Astrocyte (in vitro differentiated cells and primary cell): ENCODE measurements at regions not wholly inside any gene's neighbourhood (a gene's known extent, or its start where the extent isn't known, plus 50 kb on each side); places are given as distances from the start of the nearest gene placed in this dataset.
A peak's percentile ranks its signal among the peaks of the same experiment; 100 is the strongest.

Experiments used
- DNase-seq: peaks from one replicate; pipeline ENCODE4 v3.0.0-alpha.2; 2010; ENCODE audit warnings: low read depth
- FAIRE-seq: peaks from 2 replicates; lab custom pipeline; 2011; peaks lifted over from hg19 to GRCh38; lab: Jason Lieb, UNC
- H2AFZ ChIP-seq: 2 replicates; pipeline ENCODE4 v1.6.0; 2012; ENCODE audit warnings: low read depth, low read length, inconsistent platforms
- H3K27ac ChIP-seq: 2 replicates; pipeline ENCODE4 v1.5.1; 2011; ENCODE audit warnings: low read depth, low read length, inconsistent platforms
- H3K27me3 ChIP-seq: 2 replicates; pipeline ENCODE4 v1.6.0; 2011; ENCODE audit warnings: low read length, inconsistent platforms; ENCODE audit not compliant: insufficient read depth
- H3K36me3 ChIP-seq: 2 replicates; pipeline ENCODE4 v1.5.1; 2011; ENCODE audit warnings: low read length, inconsistent platforms; ENCODE audit not compliant: insufficient read depth
- H3K4me1 ChIP-seq: 2 replicates; pipeline ENCODE4 v1.5.1; 2011; ENCODE audit warnings: low read length, inconsistent platforms; ENCODE audit not compliant: insufficient read depth
- H3K4me2 ChIP-seq: 2 replicates; pipeline ENCODE4 v1.6.0; 2012; ENCODE audit warnings: low read length, inconsistent platforms
- H3K4me3 ChIP-seq: 2 replicates; pipeline ENCODE4 v1.5.1; 2011; ENCODE audit warnings: low read depth, mild to moderate bottlenecking, low read length, inconsistent platforms; ENCODE audit not compliant: insufficient read depth
- H3K79me2 ChIP-seq: 2 replicates; pipeline ENCODE4 v1.6.0; 2012; ENCODE audit warnings: mild to moderate bottlenecking, low read length, inconsistent platforms; ENCODE audit not compliant: insufficient read depth
- H3K9ac ChIP-seq: 2 replicates; pipeline ENCODE4 v1.6.0; 2012; ENCODE audit warnings: mild to moderate bottlenecking, low read length, inconsistent platforms
- H3K9me3 ChIP-seq: 2 replicates; pipeline ENCODE4 v1.5.1; 2012; ENCODE audit warnings: low read depth, mild to moderate bottlenecking, low read length, inconsistent platforms; ENCODE audit not compliant: insufficient read depth
- H4K20me1 ChIP-seq: 2 replicates; pipeline ENCODE4 v1.6.0; 2012; ENCODE audit warnings: low read length, inconsistent platforms; ENCODE audit not compliant: insufficient read depth
- H3K27ac Mint-ChIP-seq: one replicate; pipeline ENCODE4 v1.8.0; 2021; ENCODE audit warnings: mild to moderate bottlenecking, mixed read lengths; ENCODE audit not compliant: unreplicated experiment
- H3K27me3 Mint-ChIP-seq: one replicate; pipeline ENCODE4 v1.8.0; 2021; ENCODE audit warnings: low read depth, mixed read lengths; ENCODE audit not compliant: unreplicated experiment
- H3K36me3 Mint-ChIP-seq: one replicate; pipeline ENCODE4 v1.8.0; 2021; ENCODE audit warnings: low read depth, mixed read lengths; ENCODE audit not compliant: unreplicated experiment
- H3K4me1 Mint-ChIP-seq: one replicate; pipeline ENCODE4 v1.8.0; 2021; ENCODE audit warnings: low read depth, mixed read lengths; ENCODE audit not compliant: unreplicated experiment
- H3K4me3 Mint-ChIP-seq: one replicate; pipeline ENCODE4 v1.8.0; 2021; ENCODE audit warnings: mild to moderate bottlenecking, moderate library complexity, mixed read lengths; ENCODE audit not compliant: unreplicated experiment
- H3K9me3 Mint-ChIP-seq: one replicate; pipeline ENCODE4 v1.8.0; 2021; ENCODE audit warnings: mild to moderate bottlenecking, mixed read lengths; ENCODE audit not compliant: unreplicated experiment
- EZH2 ChIP-seq: IDR thresholded peaks from 2 replicates; pipeline ENCODE4 v1.6.1; 2012; ENCODE audit warnings: mild to moderate bottlenecking, low read length, inconsistent platforms; ENCODE audit not compliant: insufficient read depth
- TF ChIP-seq, protein P1 (sequence below): IDR thresholded peaks from 2 replicates; pipeline ENCODE4 v1.5.1; 2011; ENCODE audit warnings: low read depth, mild to moderate bottlenecking, inconsistent platforms, low read length, moderate library complexity; ENCODE audit not compliant: insufficient read depth

DNA sequence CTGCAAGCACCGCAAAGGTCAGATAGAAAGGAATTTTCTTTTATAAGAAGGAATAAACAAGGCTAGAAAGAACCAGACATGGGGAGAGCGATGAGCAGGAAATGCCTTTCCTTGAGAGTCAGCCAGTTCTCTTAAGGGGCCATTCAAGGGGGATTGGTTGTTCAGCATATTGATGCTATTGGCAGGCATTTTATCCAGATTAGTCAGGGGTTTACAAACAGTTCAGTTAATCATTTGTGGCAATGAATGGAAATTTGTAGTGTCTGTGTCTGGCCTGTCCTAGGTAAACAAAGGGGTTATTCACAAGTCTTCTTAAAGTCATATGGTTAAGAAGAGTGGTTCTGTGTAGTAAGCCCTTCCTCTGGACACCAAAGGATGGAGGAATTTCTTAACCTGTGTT lies 184.7 kb upstream of the FRMPD4 start:
- Histone ChIP-seq H3K4me1 (peaks cover 25% of the 10 kb centered on the region), H3K9ac (peak overlapping the region; percentile 18), H3K9me3 (no peaks in the 10 kb centered on the region), H3K4me3 (no peak overlapping the region), H3K27me3 (no peaks in the 10 kb centered on the region), H3K4me2 (peak overlapping the region; percentile 57), H3K27ac (peak overlapping the region; percentile 78), H3K79me2 (no peaks in the 10 kb centered on the region), H3K36me3 (no peaks in the 10 kb centered on the region), H4K20me1 (no peaks in the 10 kb centered on the region), H2AFZ (no peak overlapping the region)
- Mint-ChIP-seq H3K9me3 (peaks cover 3% of the 10 kb centered on the region), H3K4me3 (peak overlapping the region; percentile 29), H3K27ac (peak overlapping the region; percentile 96), H3K36me3 (no peaks in the 10 kb centered on the region), H3K4me1 (peaks cover 18% of the 10 kb centered on the region), H3K27me3 (no peaks in the 10 kb centered on the region)
- DNase-seq: peak; percentile 93
- no peak for TF ChIP-seq EZH2
- FAIRE-seq: no peak

DNA sequence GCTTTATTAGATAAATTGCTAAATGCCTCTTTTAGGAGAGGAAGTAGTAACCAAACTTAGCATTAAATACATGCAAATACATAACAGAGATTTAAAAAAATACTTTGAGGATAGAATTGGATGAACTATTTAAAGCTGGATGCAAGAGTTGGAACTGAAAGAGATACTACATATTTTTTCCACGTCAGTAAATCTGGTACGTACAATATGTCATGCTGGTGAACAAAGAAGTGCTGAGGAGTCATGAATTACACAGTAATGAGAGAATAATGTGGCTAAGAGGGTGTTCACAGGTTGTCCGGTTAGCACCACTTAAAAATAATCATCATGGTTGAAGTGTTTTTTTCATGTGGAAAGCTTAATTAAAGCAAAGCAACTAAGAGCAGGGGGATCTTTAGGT lies 184.1 kb upstream of the FRMPD4 start:
- TF ChIP-seq, protein P1, sequence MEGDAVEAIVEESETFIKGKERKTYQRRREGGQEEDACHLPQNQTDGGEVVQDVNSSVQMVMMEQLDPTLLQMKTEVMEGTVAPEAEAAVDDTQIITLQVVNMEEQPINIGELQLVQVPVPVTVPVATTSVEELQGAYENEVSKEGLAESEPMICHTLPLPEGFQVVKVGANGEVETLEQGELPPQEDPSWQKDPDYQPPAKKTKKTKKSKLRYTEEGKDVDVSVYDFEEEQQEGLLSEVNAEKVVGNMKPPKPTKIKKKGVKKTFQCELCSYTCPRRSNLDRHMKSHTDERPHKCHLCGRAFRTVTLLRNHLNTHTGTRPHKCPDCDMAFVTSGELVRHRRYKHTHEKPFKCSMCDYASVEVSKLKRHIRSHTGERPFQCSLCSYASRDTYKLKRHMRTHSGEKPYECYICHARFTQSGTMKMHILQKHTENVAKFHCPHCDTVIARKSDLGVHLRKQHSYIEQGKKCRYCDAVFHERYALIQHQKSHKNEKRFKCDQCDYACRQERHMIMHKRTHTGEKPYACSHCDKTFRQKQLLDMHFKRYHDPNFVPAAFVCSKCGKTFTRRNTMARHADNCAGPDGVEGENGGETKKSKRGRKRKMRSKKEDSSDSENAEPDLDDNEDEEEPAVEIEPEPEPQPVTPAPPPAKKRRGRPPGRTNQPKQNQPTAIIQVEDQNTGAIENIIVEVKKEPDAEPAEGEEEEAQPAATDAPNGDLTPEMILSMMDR: no peak
- TF ChIP-seq EZH2: no peak
- peaks cover 18% of the 10 kb centered on the region for H3K4me1 Mint-ChIP-seq

DNA sequence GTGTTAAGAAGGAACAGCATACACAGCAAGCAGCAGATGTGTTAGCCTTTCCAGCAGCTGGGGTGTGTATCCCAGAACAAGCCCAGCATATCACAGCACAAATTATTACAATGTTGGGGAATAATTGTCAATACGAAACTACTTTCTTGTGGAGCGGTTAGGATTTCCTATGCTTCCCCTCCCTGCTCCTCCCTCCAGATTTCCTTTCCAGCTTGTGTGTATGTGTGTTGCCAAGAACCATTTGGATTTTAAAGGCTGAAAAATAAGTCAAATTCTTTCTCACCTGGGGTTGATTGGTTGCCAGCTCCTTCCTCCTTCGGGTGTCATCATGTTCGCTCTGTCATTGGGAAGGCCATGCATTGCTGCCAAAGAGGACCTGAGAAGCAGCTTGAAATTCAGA lies 178.2 kb upstream of the FRMPD4 start:
- no peak for DNase-seq
- Mint-ChIP-seq H3K36me3 (no peaks in the 10 kb centered on the region), H3K27ac (no peak overlapping the region), H3K9me3 (no peaks in the 10 kb centered on the region), H3K27me3 (no peaks in the 10 kb centered on the region), H3K4me3 (no peak overlapping the region), H3K4me1 (peaks cover 2% of the 10 kb centered on the region)
- Histone ChIP-seq H2AFZ (no peak overlapping the region), H3K4me2 (no peak overlapping the region), H4K20me1 (no peaks in the 10 kb centered on the region), H3K9me3 (no peaks in the 10 kb centered on the region), H3K27ac (no peak overlapping the region), H3K79me2 (no peaks in the 10 kb centered on the region), H3K4me1 (no peaks in the 10 kb centered on the region), H3K27me3 (no peaks in the 10 kb centered on the region), H3K4me3 (no peak overlapping the region), H3K36me3 (no peaks in the 10 kb centered on the region), H3K9ac (no peak overlapping the region)
- FAIRE-seq: no peak
- TF ChIP-seq EZH2: no peak

More for the DNA sequence above, 184.1 kb upstream of the FRMPD4 start:
- no peaks in the 10 kb centered on the region for H3K36me3 ChIP-seq
- Mint-ChIP-seq H3K36me3 (no peaks in the 10 kb centered on the region), H3K27ac (peak overlapping the region; percentile 96), H3K27me3 (no peaks in the 10 kb centered on the region), H3K4me3 (no peak overlapping the region), H3K9me3 (peaks cover 3% of the 10 kb centered on the region)
- no peaks in the 10 kb centered on the region for H3K9me3 ChIP-seq
- no peaks in the 10 kb centered on the region for H3K79me2 ChIP-seq
- H3K4me1 ChIP-seq: peaks cover 25% of the 10 kb centered on the region
- H3K4me3 ChIP-seq: no peak overlapping the region
- DNase-seq: peak; percentile 30
- peak overlapping the region; percentile 57 for H3K4me2 ChIP-seq
- no peaks in the 10 kb centered on the region for H4K20me1 ChIP-seq
- H2AFZ ChIP-seq: no peak overlapping the region
- H3K27me3 ChIP-seq: no peaks in the 10 kb centered on the region
- peak overlapping the region; percentile 78 for H3K27ac ChIP-seq
- peak overlapping the region; percentile 41 for H3K9ac ChIP-seq
- peak; percentile 83 for FAIRE-seq
